HPDE6-E6E7 (cell line): ENCODE measurements at regions not wholly inside any gene's neighbourhood (a gene's known extent, or its start where the extent isn't known, plus 50 kb on each side); places are given as distances from the start of the nearest gene placed in this dataset.
"Not testable (repeated sequence)": the region's sequence is repeated elsewhere in the genome, so short reads cannot be mapped to it uniquely, and the experiment has no call there.

Experiments
- DNase-seq: peaks from one replicate; pipeline ENCODE4 v3.0.0; 2011; ENCODE audit warnings: missing footprints; ENCODE audit errors: extremely low spot score

- no peak for DNase-seq
These were observed 579.9 kb downstream of the EPM2A start for GRCh38 chr6:145155411-145155810.

GRCh38 chr6:145155873-145156782, 579.2 kb downstream of the EPM2A start:
- DNase-seq, result no peak

- DNase-seq, result not testable (repeated sequence)
These were observed 576.7 kb downstream of the EPM2A start for GRCh38 chr6:145158636-145159035.

- DNase-seq, result no peak
These were observed 575.4 kb downstream of the EPM2A start for GRCh38 chr6:145159921-145160320.

GRCh38 chr6:145161501-145161900, 573.8 kb downstream of the EPM2A start:
- DNase-seq, result no peak

- no peak for DNase-seq
These were observed 565.5 kb downstream of the EPM2A start for GRCh38 chr6:145169726-145170224.

- no peak for DNase-seq
These were observed 559.9 kb downstream of the EPM2A start for GRCh38 chr6:145175470-145175869.

- no peak for DNase-seq
These were observed 556.9 kb downstream of the EPM2A start for GRCh38 chr6:145178391-145178790.

- no peak for DNase-seq
These were observed 547.7 kb downstream of the EPM2A start for GRCh38 chr6:145187491-145188206.

GRCh38 chr6:145189836-145190235, 545.5 kb downstream of the EPM2A start:
- DNase-seq, result no peak

GRCh38 chr6:145194389-145194788, 540.9 kb downstream of the EPM2A start:
- no peak for DNase-seq

- peak; percentile 2 for DNase-seq
These were observed 535.4 kb downstream of the EPM2A start for GRCh38 chr6:145199961-145200360.

GRCh38 chr6:145204301-145204700, 531.0 kb downstream of the EPM2A start:
- no peak for DNase-seq

GRCh38 chr6:145206247-145206907, 528.9 kb downstream of the EPM2A start:
- no peak for DNase-seq

- no peak for DNase-seq
These were observed 526.8 kb downstream of the EPM2A start for GRCh38 chr6:145208474-145208873.

GRCh38 chr6:145209272-145209671, 526.0 kb downstream of the EPM2A start:
- no peak for DNase-seq

GRCh38 chr6:145212813-145213212, 522.5 kb downstream of the EPM2A start:
- no peak for DNase-seq

- no peak for DNase-seq
These were observed 521.7 kb downstream of the EPM2A start for GRCh38 chr6:145213614-145214013.

- no peak for DNase-seq
These were observed 520.8 kb downstream of the EPM2A start for GRCh38 chr6:145214570-145214969.

- no peak for DNase-seq
These were observed 510.9 kb downstream of the EPM2A start for GRCh38 chr6:145224450-145224849.

GRCh38 chr6:145225500-145225899, 509.8 kb downstream of the EPM2A start:
- no peak for DNase-seq

GRCh38 chr6:145227593-145227992, 507.7 kb downstream of the EPM2A start:
- DNase-seq, result no peak
